K562 (cell line): ENCODE measurements at regions not wholly inside any gene's neighbourhood (a gene's known extent, or its start where the extent isn't known, plus 50 kb on each side); places are given as distances from the start of the nearest gene placed in this dataset.

Experiments used
- ATAC-seq: fragments of 200-7000 bp; cut with Tn5 transposase; 3 replicates; pipeline ENCODE4 v1.9.1; 2020; ENCODE audit warnings: moderate library complexity
- BruUV-seq: library from RNA; stranded (reverse); fragments of 400-500 nt; replicated peaks from 2 replicates; lab custom pipeline; 2021; lab: Mats Ljungman, UMichigan
- CTCF ChIA-PET: fragments of 300-600 bp; formaldehyde crosslinking; extraction: SDS; loops from one replicate; lab custom pipeline; 2021; ENCODE audit warnings: low intra/inter-chr PET ratio; lab: Yijun Ruan, JAX
- POLR2A ChIA-PET: fragments of 300-600, 350-650 bp; sonication (Branson Sonifier 250); formaldehyde crosslinking; extraction: SDS; loops from one replicate; lab custom pipeline; 2021; ENCODE audit warnings: antibody characterized with exemption, inconsistent platforms; lab: Yijun Ruan, JAX
- DNase-seq, 4 experiments: peaks; one replicate each; pipeline versions ENCODE4 v3.0.0 to v3.0.0-alpha.2; 2011 to 2018; ENCODE audit warnings: low spot score in 3 of 4, mixed read lengths in 3 of 4; ENCODE audit errors: extremely low read depth in 1 of 4
- FAIRE-seq: peaks from 2 replicates; lab custom pipeline; 2011; peaks lifted over from hg19 to GRCh38; lab: Jason Lieb, UNC
- H2AFZ ChIP-seq: 2 replicates; pipeline ENCODE4 v1.6.0; 2011; ENCODE audit warnings: low read depth, low read length, control low read depth, inconsistent platforms
- H3K27ac ChIP-seq: fragments of 200-600 bp; 3 replicates; pipeline ENCODE4 v1.8.0; 2011; ENCODE audit warnings: low read depth, mild to moderate bottlenecking, control low read depth, inconsistent platforms, low read length, moderate library complexity, mixed read lengths; ENCODE audit errors: extremely low read depth
- H3K27me3 ChIP-seq, 2 experiments: fragments of 300-600 bp in 1 of 2; 2 replicates in 1 of 2; 3 replicates in 1 of 2; pipeline versions ENCODE4 v1.6.0 to v1.8.0; 2011; ENCODE audit warnings: inconsistent platforms in 2 of 2, low read length in 2 of 2, mild to moderate bottlenecking in 1 of 2, mixed read lengths in 1 of 2, moderate library complexity in 1 of 2; ENCODE audit not compliant: control insufficient read depth in 2 of 2, insufficient read depth in 2 of 2
- H3K36me3 ChIP-seq: fragments of 300-600 bp; 3 replicates; pipeline ENCODE4 v1.8.0; 2011; ENCODE audit warnings: mild to moderate bottlenecking, low read length, inconsistent platforms; ENCODE audit not compliant: control insufficient read depth, insufficient read depth
- H3K4me1 ChIP-seq, 2 experiments: fragments of 200-600 bp in 1 of 2; replicated peaks in 1 of 2; 2 replicates in 1 of 2; 3 replicates in 1 of 2; pipeline versions ENCODE4 v1.5.1 to v1.8.0; 2011; ENCODE audit warnings: inconsistent platforms in 2 of 2, low read length in 2 of 2, mild to moderate bottlenecking in 1 of 2, mixed read lengths in 1 of 2, moderate library complexity in 1 of 2; ENCODE audit not compliant: control insufficient read depth in 2 of 2, insufficient read depth in 2 of 2
- H3K4me2 ChIP-seq: 2 replicates; pipeline ENCODE4 v1.6.1; 2011; ENCODE audit warnings: low read length, control low read depth, inconsistent platforms, mixed read lengths; ENCODE audit not compliant: insufficient read depth
- H3K4me3 ChIP-seq: fragments of 200-600 bp; sonication (generic), shearing (Covaris generic); 2 replicates; pipeline ENCODE4 v1.5.1; 2016; ENCODE audit warnings: control low read depth, inconsistent platforms
- H3K79me2 ChIP-seq: fragments of 200-600 bp; 3 replicates; pipeline ENCODE4 v1.8.0; 2011; ENCODE audit warnings: low read length, inconsistent platforms; ENCODE audit not compliant: control insufficient read depth, insufficient read depth
- H3K9ac ChIP-seq, 2 experiments: 2 replicates each; pipeline versions ENCODE4 v1.6.0 to v1.6.1; 2011; ENCODE audit warnings: low read depth in 2 of 2, low read length in 2 of 2, control low read depth in 1 of 2, inconsistent platforms in 1 of 2, mild to moderate bottlenecking in 1 of 2, mixed read lengths in 1 of 2; ENCODE audit not compliant: insufficient read depth in 1 of 2
- H3K9me1 ChIP-seq: one replicate; pipeline ENCODE4 v1.6.0; 2011; ENCODE audit warnings: inconsistent platforms, mild to moderate bottlenecking, low read length, moderate library complexity; ENCODE audit not compliant: control insufficient read depth, insufficient read depth
- H3K9me3 ChIP-seq: replicated peaks from 2 replicates; pipeline ENCODE4 v1.5.1; 2011; ENCODE audit warnings: low read depth, low read length, inconsistent platforms; ENCODE audit not compliant: control insufficient read depth, insufficient read depth
- H4K20me1 ChIP-seq: replicated peaks from 2 replicates; pipeline ENCODE4 v1.6.1; 2011; ENCODE audit warnings: low read length, inconsistent platforms, mixed read lengths; ENCODE audit not compliant: control insufficient read depth, insufficient read depth
- ELF2 ChIP-seq: fragments of 250-450 bp; sonication (Bioruptor Pico); IDR thresholded peaks from 2 replicates; pipeline ENCODE4 v1.5.0; 2021; ENCODE audit warnings: mild to moderate bottlenecking
- KAT2B ChIP-seq: IDR thresholded peaks from one replicate; pipeline ENCODE4 v1.6.1; 2012; ENCODE audit warnings: low read depth, mild to moderate bottlenecking, control low read depth, inconsistent platforms, low read length, moderate library complexity
- WGBS: fragments of 100-300 bp; shearing (Covaris generic); methylation state at CpG from one replicate; pipeline ENCODE4 v1.1.6; 2016; ENCODE audit warnings: low coverage, mixed read lengths; ENCODE audit not compliant: insufficient coverage; ENCODE audit errors: missing lambda C conversion rate; 5-methylcytosine and 5-hydroxymethylcytosine counted together
- in situ Hi-C: fragments of 300-500 bp; cut with MboI; formaldehyde crosslinking; loops from 4 replicates; pipeline ENCODE4 v1.15.0; 2018; ENCODE audit warnings: inconsistent platforms, mixed read lengths
- intact Hi-C: fragments of 100-400 bp; cut with micrococcal nuclease; formaldehyde crosslinking; loops from 2 replicates; pipeline ENCODE4 v1.14.2; 2022
- TF ChIP-seq, protein P1 (sequence below), 2 experiments: fragments of 450-650 bp in 1 of 2; sonication (generic) in 1 of 2; formaldehyde crosslinking; conservative IDR thresholded peaks; 2 replicates each; pipeline versions ENCODE4 v1.4.0 to v1.8.1; 2020 to 2022; ENCODE audit warnings: mild to moderate bottlenecking in 1 of 2, missing genetic modification reagents in 1 of 2
- TF ChIP-seq, protein P2 (sequence below): fragments of 450-650 bp; IDR thresholded peaks from 2 replicates; pipeline ENCODE4 v1.6.1; 2014; ENCODE audit warnings: low read depth, mild to moderate bottlenecking, moderate library complexity, borderline replicate concordance
- TF ChIP-seq, protein P3 (sequence below), 3 experiments: IDR thresholded peaks in 2 of 3; conservative IDR thresholded peaks in 1 of 3; 2 replicates each; pipeline ENCODE4 v1.5.1; 2011 to 2012; ENCODE audit warnings: low read length in 3 of 3, mild to moderate bottlenecking in 3 of 3, control low read depth in 2 of 3, improper control_type of control experiment in 1 of 3, inconsistent platforms in 1 of 3, low read depth in 1 of 3, mixed read lengths in 1 of 3, moderate library complexity in 1 of 3; ENCODE audit not compliant: insufficient read depth in 2 of 3
- TF ChIP-seq, protein P4 (sequence below): fragments of 250-450 bp; sonication (Bioruptor Pico); IDR thresholded peaks from 2 replicates; pipeline ENCODE4 v1.4.0; 2020; ENCODE audit warnings: mild to moderate bottlenecking, moderate library complexity

DNA sequence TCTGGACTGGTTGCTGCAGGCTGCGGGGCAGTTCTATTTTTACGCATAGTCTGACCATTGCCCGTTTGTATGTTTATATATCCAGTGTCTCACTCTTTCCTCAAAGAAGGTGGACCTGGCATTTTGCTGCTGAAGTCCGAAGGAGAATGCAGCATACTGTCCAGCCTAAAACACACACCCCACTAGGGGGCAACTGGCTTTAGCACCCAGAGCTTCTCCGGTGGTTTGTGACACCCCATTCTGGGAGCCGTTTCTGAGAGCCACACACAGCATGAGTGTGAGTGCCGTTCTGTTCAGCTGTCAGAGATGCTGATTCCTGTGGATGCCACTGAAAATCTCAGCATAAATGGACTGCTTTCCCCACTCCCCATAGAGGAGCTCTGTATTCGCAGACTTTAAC, 290.5 kb upstream of the TAS2R1 start:
- POLR2A ChIA-PET = interaction anchor here (1.3 kb wide), 1 partner anchor 9 kb away, joined by 4 read pairs; no protein-coding TSS in a partner anchor
- no TSS peak for BruUV-seq

More for the DNA sequence above, 290.5 kb upstream of the TAS2R1 start:
- peak in 1 of 4 experiments; percentile 11 for DNase-seq
- Histone ChIP-seq H3K4me2 (no peak overlapping the region), H3K27ac (no peak overlapping the region), H3K4me3 (no peak overlapping the region), H3K27me3 (no peaks in the 10 kb centered on the region), H3K36me3 (no peaks in the 10 kb centered on the region), H2AFZ (no peak overlapping the region), H3K79me2 (no peaks in the 10 kb centered on the region), H3K4me1 (no peaks in the 10 kb centered on the region), H3K9me1 (no peaks in the 10 kb centered on the region), H3K9ac (no peak overlapping the region), H4K20me1 (no peaks in the 10 kb centered on the region), H3K9me3 (no peaks in the 10 kb centered on the region; the same call in 1 of the 2 replicates)
- peak; percentile 53; the same call in 1 of the 3 replicates for ATAC-seq
- in situ Hi-C loops = no loop called here
- FAIRE-seq = no peak
- 5% methylated on average over 8 of the region's 8 CpGs for WGBS
- CTCF ChIA-PET = no interaction called here
- intact Hi-C loops = no loop called here
- TF ChIP-seq ELF2 (CRISPR knock-in tag) (no peak), KAT2B (no peak)
- TF ChIP-seq, protein P1, sequence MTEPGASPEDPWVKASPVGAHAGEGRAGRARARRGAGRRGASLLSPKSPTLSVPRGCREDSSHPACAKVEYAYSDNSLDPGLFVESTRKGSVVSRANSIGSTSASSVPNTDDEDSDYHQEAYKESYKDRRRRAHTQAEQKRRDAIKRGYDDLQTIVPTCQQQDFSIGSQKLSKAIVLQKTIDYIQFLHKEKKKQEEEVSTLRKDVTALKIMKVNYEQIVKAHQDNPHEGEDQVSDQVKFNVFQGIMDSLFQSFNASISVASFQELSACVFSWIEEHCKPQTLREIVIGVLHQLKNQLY (CRISPR knock-in tag; conservative IDR thresholded peaks at IDR 0.05) = no peak
- TF ChIP-seq, protein P2, sequence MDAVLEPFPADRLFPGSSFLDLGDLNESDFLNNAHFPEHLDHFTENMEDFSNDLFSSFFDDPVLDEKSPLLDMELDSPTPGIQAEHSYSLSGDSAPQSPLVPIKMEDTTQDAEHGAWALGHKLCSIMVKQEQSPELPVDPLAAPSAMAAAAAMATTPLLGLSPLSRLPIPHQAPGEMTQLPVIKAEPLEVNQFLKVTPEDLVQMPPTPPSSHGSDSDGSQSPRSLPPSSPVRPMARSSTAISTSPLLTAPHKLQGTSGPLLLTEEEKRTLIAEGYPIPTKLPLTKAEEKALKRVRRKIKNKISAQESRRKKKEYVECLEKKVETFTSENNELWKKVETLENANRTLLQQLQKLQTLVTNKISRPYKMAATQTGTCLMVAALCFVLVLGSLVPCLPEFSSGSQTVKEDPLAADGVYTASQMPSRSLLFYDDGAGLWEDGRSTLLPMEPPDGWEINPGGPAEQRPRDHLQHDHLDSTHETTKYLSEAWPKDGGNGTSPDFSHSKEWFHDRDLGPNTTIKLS = no peak
- TF ChIP-seq, protein P3, sequence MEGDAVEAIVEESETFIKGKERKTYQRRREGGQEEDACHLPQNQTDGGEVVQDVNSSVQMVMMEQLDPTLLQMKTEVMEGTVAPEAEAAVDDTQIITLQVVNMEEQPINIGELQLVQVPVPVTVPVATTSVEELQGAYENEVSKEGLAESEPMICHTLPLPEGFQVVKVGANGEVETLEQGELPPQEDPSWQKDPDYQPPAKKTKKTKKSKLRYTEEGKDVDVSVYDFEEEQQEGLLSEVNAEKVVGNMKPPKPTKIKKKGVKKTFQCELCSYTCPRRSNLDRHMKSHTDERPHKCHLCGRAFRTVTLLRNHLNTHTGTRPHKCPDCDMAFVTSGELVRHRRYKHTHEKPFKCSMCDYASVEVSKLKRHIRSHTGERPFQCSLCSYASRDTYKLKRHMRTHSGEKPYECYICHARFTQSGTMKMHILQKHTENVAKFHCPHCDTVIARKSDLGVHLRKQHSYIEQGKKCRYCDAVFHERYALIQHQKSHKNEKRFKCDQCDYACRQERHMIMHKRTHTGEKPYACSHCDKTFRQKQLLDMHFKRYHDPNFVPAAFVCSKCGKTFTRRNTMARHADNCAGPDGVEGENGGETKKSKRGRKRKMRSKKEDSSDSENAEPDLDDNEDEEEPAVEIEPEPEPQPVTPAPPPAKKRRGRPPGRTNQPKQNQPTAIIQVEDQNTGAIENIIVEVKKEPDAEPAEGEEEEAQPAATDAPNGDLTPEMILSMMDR (IDR thresholded peaks at IDR 0.05 in 2 of 3, conservative IDR thresholded peaks at IDR 0.05 in 1 of 3; ENCODE audit: insufficient read depth in 2 of 3, low read depth in 1 of 3, low read length in 3 of 3) = 0 out of 6 replicates have a peak, but pooled peaks of 1 of the 3 experiments have one; percentile 7
- TF ChIP-seq, protein P4, sequence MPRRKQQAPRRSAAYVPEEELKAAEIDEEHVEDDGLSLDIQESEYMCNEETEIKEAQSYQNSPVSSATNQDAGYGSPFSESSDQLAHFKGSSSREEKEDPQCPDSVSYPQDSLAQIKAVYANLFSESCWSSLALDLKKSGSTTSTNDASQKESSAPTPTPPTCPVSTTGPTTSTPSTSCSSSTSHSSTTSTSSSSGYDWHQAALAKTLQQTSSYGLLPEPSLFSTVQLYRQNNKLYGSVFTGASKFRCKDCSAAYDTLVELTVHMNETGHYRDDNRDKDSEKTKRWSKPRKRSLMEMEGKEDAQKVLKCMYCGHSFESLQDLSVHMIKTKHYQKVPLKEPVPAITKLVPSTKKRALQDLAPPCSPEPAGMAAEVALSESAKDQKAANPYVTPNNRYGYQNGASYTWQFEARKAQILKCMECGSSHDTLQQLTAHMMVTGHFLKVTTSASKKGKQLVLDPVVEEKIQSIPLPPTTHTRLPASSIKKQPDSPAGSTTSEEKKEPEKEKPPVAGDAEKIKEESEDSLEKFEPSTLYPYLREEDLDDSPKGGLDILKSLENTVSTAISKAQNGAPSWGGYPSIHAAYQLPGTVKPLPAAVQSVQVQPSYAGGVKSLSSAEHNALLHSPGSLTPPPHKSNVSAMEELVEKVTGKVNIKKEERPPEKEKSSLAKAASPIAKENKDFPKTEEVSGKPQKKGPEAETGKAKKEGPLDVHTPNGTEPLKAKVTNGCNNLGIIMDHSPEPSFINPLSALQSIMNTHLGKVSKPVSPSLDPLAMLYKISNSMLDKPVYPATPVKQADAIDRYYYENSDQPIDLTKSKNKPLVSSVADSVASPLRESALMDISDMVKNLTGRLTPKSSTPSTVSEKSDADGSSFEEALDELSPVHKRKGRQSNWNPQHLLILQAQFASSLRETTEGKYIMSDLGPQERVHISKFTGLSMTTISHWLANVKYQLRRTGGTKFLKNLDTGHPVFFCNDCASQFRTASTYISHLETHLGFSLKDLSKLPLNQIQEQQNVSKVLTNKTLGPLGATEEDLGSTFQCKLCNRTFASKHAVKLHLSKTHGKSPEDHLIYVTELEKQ (CRISPR knock-in tag) = no peak
